Right ventricle myocardium superior (tissue), 1 donor: ENCODE measurements at regions not wholly inside any gene's neighbourhood (a gene's known extent, or its start where the extent isn't known, plus 50 kb on each side); places are given as distances from the start of the nearest gene placed in this dataset. TPM values are rescaled to one million over a fixed set of nuclear protein-coding genes. Genes with fewer than 3 reads are reported as not detected.
"Not testable (repeated sequence)": the region's sequence is repeated elsewhere in the genome, so short reads cannot be mapped to it uniquely, and the experiment has no call there.

Experiments used
- ATAC-seq: fragments of 200-7000 bp; cut with Tn5 transposase; one replicate; pipeline ENCODE4 v1.9.1; 2020; ENCODE audit warnings: mild to moderate bottlenecking; ENCODE audit not compliant: poor library complexity
- DNase-seq: peaks from one replicate; pipeline ENCODE4 v3.0.0-alpha.2; 2020
- intact Hi-C: fragments of 100-400 bp; cut with DNase I; formaldehyde crosslinking; loops from one replicate; pipeline ENCODE4 v1.11.2; 2022
- microRNA-seq: library from miRNA; unstranded; fragments of <30 nt; microRNA quantifications from one replicate; pipeline ENCODE4 v1.2.0, GENCODE V29; 2020
- donor health status: DM: no; HTN: yes; CAD: no; lungs with severe emphysema.

GRCh38 chr7:32663805-32664211 lies 168.5 kb downstream of the AVL9 start:
- peak; percentile 71 for ATAC-seq

GRCh38 chr7:32662509-32662908 lies 167.2 kb downstream of the AVL9 start:
- intact Hi-C loops, DNase-seq, ATAC-seq: not testable (repeated sequence)

More at GRCh38 chr7:32663805-32664211, 168.5 kb downstream of the AVL9 start:
- DNase-seq, intact Hi-C loops: not testable (repeated sequence)

DNA sequence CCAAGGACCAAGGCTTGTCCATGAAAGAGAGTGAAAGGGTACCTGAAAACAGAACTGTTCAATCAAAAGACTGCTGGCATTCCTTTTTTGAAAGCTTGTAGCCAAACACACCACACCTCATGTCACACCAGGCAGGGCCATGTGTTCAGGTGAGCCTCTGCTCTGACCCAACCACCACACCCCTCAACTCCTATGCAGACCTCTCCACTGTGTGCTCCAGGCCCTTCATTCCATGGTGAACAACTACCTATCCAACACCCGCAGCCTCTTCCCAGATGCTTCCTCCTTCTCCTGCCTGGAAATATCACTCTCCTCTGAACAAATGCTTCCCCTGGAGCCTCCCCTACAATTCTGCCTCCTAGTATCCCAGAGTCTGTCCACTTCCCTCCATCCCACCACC lies 166.6 kb downstream of the AVL9 start:
- DNase-seq, result no peak
- intact Hi-C loops, result no loop called here
- ATAC-seq, result no peak

- DNase-seq (no peak), ATAC-seq (no peak)
- intact Hi-C loops, result no loop called here
Observed at GRCh38 chr7:32661501-32661900, 166.2 kb downstream of the AVL9 start.

DNA sequence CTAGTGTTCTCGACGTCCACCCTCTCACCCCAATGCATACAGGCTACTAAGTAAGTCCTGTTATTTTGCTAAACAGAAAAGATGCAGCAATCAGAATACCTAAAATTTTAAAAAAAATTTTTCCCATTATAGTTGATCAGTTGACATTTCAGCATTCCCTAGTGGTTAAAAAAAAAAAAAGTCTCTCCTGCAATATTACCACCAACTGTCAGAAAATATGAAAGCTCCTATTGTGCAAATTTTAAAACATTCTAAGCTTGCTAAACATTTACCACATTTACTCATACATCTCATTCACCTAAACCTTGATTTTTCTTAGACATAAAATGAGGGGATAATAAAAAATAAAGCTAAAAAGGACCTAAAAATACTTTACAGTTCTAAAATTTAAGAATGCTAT lies 165.6 kb downstream of the AVL9 start:
- DNase-seq (no peak), ATAC-seq (no peak)
- intact Hi-C loops, result no loop called here

- intact Hi-C loops, result no loop called here
- no peak for ATAC-seq
- no peak for DNase-seq
Observed at GRCh38 chr7:32659853-32660252, 164.6 kb downstream of the AVL9 start.

- no peak for ATAC-seq
- DNase-seq, result no peak
- intact Hi-C loops, result no loop called here
Observed at GRCh38 chr7:32658467-32658869, 163.2 kb downstream of the AVL9 start.

GRCh38 chr7:32658034-32658433 lies 162.7 kb downstream of the AVL9 start:
- ATAC-seq, result no peak
- no peak for DNase-seq
- intact Hi-C loops, result no loop called here

DNA sequence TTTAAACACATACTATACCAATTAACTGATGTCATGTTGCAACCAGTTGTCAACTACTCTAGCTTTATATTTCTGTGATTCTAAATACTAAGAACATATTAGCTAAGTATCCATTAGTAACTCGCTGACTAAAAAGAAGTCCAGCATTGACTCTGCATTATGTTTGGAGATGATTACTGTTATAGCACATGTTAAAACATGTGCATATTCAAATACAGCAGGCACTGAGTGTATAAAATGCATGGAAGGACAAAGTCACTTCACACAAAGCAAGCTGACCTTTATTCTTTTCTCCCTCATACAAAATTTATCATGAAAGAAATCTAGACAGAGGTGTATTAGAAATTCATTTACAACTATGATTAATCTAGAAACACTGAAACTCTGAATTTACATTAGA lies 159.3 kb downstream of the AVL9 start:
- DNase-seq, intact Hi-C loops, ATAC-seq: not testable (repeated sequence)

GRCh38 chr7:32650356-32650755 lies 155.1 kb downstream of the AVL9 start:
- intact Hi-C loops, DNase-seq, ATAC-seq: not testable (repeated sequence)

- ATAC-seq, result no peak
- intact Hi-C loops, result no loop called here
- no peak for DNase-seq
Observed at GRCh38 chr7:32648408-32649156, 153.3 kb downstream of the AVL9 start.

DNA sequence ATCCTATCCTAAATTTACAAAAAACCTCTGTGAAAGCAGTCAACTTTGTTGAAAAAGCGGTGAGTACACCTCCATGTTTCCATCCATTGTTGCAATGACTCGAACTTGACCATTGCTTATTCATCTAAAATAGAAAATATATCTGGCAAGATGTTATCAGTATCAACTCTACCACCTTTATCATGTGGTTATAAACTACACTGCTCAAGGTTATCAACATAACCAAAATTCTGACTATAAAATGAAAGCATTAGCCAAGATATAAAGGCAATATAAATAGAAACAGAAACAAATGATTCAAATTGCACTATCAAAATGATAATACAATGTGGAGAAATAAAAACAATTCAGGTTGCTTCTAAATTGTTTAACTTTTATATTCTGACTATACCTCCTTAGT lies 150.0 kb downstream of the AVL9 start:
- intact Hi-C loops, DNase-seq, ATAC-seq: not testable (repeated sequence)

DNA sequence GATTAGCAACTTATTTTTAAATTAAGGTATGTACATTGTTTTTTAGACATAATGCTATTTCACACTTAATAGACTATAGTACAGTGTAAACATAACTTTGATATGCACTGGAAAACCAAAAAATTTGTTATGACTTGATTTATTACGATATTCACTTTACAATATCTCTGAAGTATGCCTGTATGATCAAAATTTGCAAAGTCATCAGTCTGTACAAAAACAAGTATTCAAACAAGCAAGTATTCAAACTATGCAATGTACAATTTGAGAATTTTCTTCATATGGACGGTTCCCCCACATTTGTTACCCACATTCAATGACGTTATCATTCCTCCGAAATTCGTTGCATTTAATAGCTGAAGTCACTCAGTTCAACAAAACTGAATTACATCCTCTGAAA lies 147.9 kb downstream of the AVL9 start:
- ATAC-seq (no peak), DNase-seq (no peak)
- intact Hi-C loops, result no loop called here

DNA sequence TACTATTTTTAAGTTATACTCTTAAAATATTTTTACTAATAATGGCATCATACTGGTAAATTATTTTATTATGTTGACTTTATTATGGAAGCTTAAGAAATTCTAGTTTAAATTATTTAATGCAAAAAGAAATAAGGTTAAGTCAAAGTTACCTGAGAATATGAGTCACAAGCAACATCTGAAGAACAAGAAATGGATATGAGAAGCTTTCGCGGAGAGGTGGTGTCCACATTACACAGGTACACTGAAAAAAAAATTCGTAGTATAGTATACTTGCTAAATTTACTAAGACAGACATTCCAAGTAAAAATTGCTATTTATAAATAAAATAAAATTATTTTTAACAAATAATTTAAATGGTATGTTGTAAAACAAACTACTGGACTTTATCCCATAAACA lies 143.8 kb downstream of the AVL9 start:
- DNase-seq (no peak), ATAC-seq (no peak)
- intact Hi-C loops, result no loop called here

DNA sequence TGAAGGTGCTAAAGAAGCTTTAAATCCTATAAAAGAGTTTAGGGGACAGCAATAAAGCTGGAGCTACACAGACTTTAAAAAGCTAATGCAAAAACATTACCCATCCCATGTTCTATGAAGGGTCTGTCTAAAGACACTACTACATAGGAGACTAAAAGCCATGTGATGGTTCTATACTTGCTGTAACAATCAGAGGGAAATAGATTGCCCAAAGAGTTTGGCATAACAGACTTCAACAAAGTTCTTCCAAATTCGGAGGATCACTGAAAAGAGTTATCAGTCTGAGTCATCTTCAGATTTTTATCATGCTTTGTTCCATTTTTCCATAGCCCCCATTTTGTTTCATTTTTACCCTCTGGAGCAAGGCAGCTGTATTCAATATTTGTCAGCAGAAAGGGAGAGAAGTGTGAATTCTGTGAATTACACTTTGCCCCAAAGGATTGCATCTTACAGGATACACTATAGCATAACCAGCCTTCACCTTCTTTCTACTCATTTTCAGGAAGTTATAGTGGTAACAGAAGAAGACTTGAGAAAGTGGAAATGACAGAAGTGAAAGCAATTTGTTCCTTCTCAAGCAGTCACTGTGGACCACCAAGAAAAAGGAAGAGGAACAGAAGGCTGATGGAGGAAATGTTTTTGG lies 143.3 kb downstream of the AVL9 start:
- DNase-seq, intact Hi-C loops, ATAC-seq: not testable (repeated sequence)

Small RNA genes lying in the stretch of these regions (microRNA-seq; reads per million reads assigned to microRNA genes)
- gene MIR550A2, result not detected
- gene MIR550B2, result not detected
